Hepatocyte (in vitro differentiated cells): ENCODE measurements at regions not wholly inside any gene's neighbourhood (a gene's known extent, or its start where the extent isn't known, plus 50 kb on each side); places are given as distances from the start of the nearest gene placed in this dataset.

Source experiments
- CTCF ChIP-seq: fragments of 200-600 bp; sonication (generic); IDR thresholded peaks from 2 replicates; pipeline ENCODE4 v1.5.1; 2016; ENCODE audit warnings: antibody characterized with exemption, mild to moderate bottlenecking; ENCODE audit not compliant: poor library complexity
- EZH2 ChIP-seq: fragments of 200-600 bp; sonication (generic); IDR thresholded peaks from 2 replicates; pipeline ENCODE4 v1.6.1; 2016; ENCODE audit warnings: antibody characterized with exemption, mild to moderate bottlenecking, borderline replicate concordance
- EZH2phosphoT487 ChIP-seq: fragments of 200-600 bp; sonication (generic); IDR thresholded peaks from one replicate; pipeline ENCODE4 v1.6.1; 2018; ENCODE audit warnings: antibody characterized with exemption, mild to moderate bottlenecking, low read depth, moderate library complexity; ENCODE audit not compliant: unreplicated experiment, severe bottlenecking

GRCh38 chr9:13569602-13570067 lies 290.1 kb upstream of the MPDZ start:
- TF ChIP-seq EZH2 (no peak), EZH2phosphoT487 (no peak), CTCF (no peak)
